Endothelial cell of umbilical vein (primary cell): ENCODE measurements at regions not wholly inside any gene's neighbourhood (a gene's known extent, or its start where the extent isn't known, plus 50 kb on each side); places are given as distances from the start of the nearest gene placed in this dataset.

Source experiments
- BruUV-seq: library from RNA; stranded (reverse); fragments of 400-500 nt; replicated peaks from 2 replicates; lab custom pipeline; 2021; lab: Mats Ljungman, UMichigan
- CTCF ChIA-PET: fragments of 300-600, 350-600 bp; sonication (Branson Sonifier 250); formaldehyde crosslinking; loops from one replicate; lab custom pipeline; 2021; ENCODE audit warnings: antibody characterized with exemption, inconsistent platforms; lab: Charles Lee
- POLR2A ChIA-PET: fragments of 300-600, 350-600 bp; sonication (Branson Sonifier 250); formaldehyde crosslinking; loops from one replicate; lab custom pipeline; 2021; ENCODE audit warnings: antibody characterized with exemption, inconsistent platforms; lab: Charles Lee
- DNase-seq: peaks from one replicate; pipeline ENCODE4 v3.0.0-alpha.2; 2011; ENCODE audit warnings: low read depth, low spot score
- FAIRE-seq: peaks from 2 replicates; lab custom pipeline; 2011; peaks lifted over from hg19 to GRCh38; lab: Jason Lieb, UNC
- H2AFZ ChIP-seq: 2 replicates; pipeline ENCODE4 v1.6.0; 2012; ENCODE audit warnings: low read depth, low read length, control low read depth, inconsistent platforms
- H3K27ac ChIP-seq: 2 replicates; pipeline ENCODE4 v1.5.1; 2011; ENCODE audit warnings: low read depth, mild to moderate bottlenecking, control low read depth, low read length, moderate library complexity; ENCODE audit not compliant: insufficient read depth
- H3K27me3 ChIP-seq, 2 experiments: 2 replicates each; pipeline versions ENCODE4 v1.6.0 to v1.6.1; 2011; ENCODE audit warnings: low read length in 2 of 2, mixed read lengths in 1 of 2; ENCODE audit not compliant: control insufficient read depth in 2 of 2, insufficient read depth in 2 of 2
- H3K36me3 ChIP-seq, 2 experiments: 2 replicates in 1 of 2; 3 replicates in 1 of 2; pipeline ENCODE4 v1.5.1; 2011; ENCODE audit warnings: low read length in 2 of 2, mild to moderate bottlenecking in 1 of 2, moderate library complexity in 1 of 2; ENCODE audit not compliant: control insufficient read depth in 2 of 2, insufficient read depth in 2 of 2; ENCODE audit errors: extremely low read depth in 1 of 2
- H3K4me1 ChIP-seq: 3 replicates; pipeline ENCODE4 v1.5.1; 2011; ENCODE audit warnings: mild to moderate bottlenecking, low read length; ENCODE audit not compliant: control insufficient read depth, insufficient read depth; ENCODE audit errors: extremely low read depth
- H3K4me2 ChIP-seq: 2 replicates; pipeline ENCODE4 v1.6.1; 2011; ENCODE audit warnings: low read length, control low read depth, mixed read lengths; ENCODE audit not compliant: insufficient read depth
- H3K4me3 ChIP-seq, 3 experiments: fragments of 200-600 bp in 1 of 3; sonication (generic), shearing (Covaris generic) in 1 of 3; replicated peaks in 1 of 3; 2 replicates each; pipeline ENCODE4 v1.5.1; 2011 to 2016; ENCODE audit warnings: control low read depth in 3 of 3, low read length in 3 of 3, mild to moderate bottlenecking in 2 of 3, inconsistent platforms in 1 of 3, low read depth in 1 of 3, moderate library complexity in 1 of 3; ENCODE audit not compliant: insufficient read depth in 1 of 3
- H3K79me2 ChIP-seq: 2 replicates; pipeline ENCODE4 v1.6.0; 2012; ENCODE audit warnings: low read length, inconsistent platforms; ENCODE audit not compliant: control insufficient read depth, insufficient read depth
- H3K9ac ChIP-seq: replicated peaks from 2 replicates; pipeline ENCODE3; 2011; ENCODE audit warnings: low read length, control low read depth; ENCODE audit not compliant: insufficient read depth; ENCODE audit errors: extremely low read depth
- H3K9me1 ChIP-seq: replicated peaks from 3 replicates; pipeline ENCODE4 v1.6.0; 2011; ENCODE audit warnings: mild to moderate bottlenecking, low read length; ENCODE audit not compliant: control insufficient read depth, insufficient read depth; ENCODE audit errors: extremely low read depth
- H3K9me3 ChIP-seq: replicated peaks from 2 replicates; pipeline ENCODE4 v1.5.1; 2012; ENCODE audit warnings: low read length, inconsistent platforms; ENCODE audit not compliant: control insufficient read depth, insufficient read depth
- H4K20me1 ChIP-seq: replicated peaks from 2 replicates; pipeline ENCODE3; 2011; ENCODE audit warnings: mild to moderate bottlenecking, low read length; ENCODE audit not compliant: control insufficient read depth, insufficient read depth; ENCODE audit errors: extremely low read depth
- CTCF ChIP-seq, 2 donors: IDR thresholded peaks; 1 replicate in 1 of 2; 2 replicates in 1 of 2; pipeline ENCODE4 v1.5.1; 2011; ENCODE audit warnings: low read length in 2 of 2, mild to moderate bottlenecking in 2 of 2, moderate library complexity in 2 of 2, control low read depth in 1 of 2, inconsistent platforms in 1 of 2, low read depth in 1 of 2; ENCODE audit not compliant: insufficient read depth in 1 of 2; ENCODE audit errors: extremely low read depth in 1 of 2
- EZH2 ChIP-seq: IDR thresholded peaks from 2 replicates; pipeline ENCODE4 v1.6.1; 2012; ENCODE audit warnings: borderline replicate concordance, low read depth, mild to moderate bottlenecking, moderate library complexity, low read length, inconsistent platforms; ENCODE audit not compliant: severe bottlenecking
- FOS ChIP-seq: IDR thresholded peaks from 2 replicates; pipeline ENCODE4 v1.6.1; 2011; ENCODE audit warnings: mild to moderate bottlenecking, low read length, moderate library complexity, borderline replicate concordance; ENCODE audit not compliant: insufficient read depth
- GATA2 ChIP-seq: IDR thresholded peaks from 2 replicates; pipeline ENCODE4 v1.7.0; 2011; ENCODE audit warnings: low read depth, mild to moderate bottlenecking, moderate library complexity, mixed read lengths, low read length; ENCODE audit not compliant: insufficient read length, insufficient read depth
- JUN ChIP-seq: IDR thresholded peaks from 2 replicates; pipeline ENCODE4 v1.6.1; 2011; ENCODE audit warnings: borderline replicate concordance, low read depth; ENCODE audit not compliant: insufficient read length, insufficient read depth
- MAX ChIP-seq: IDR thresholded peaks from 2 replicates; pipeline ENCODE4 v1.6.1; 2011; ENCODE audit not compliant: insufficient read depth, insufficient read length
- MYC ChIP-seq: IDR thresholded peaks from one replicate; pipeline ENCODE4 v1.6.1; 2011; ENCODE audit warnings: mild to moderate bottlenecking, low read depth, low read length
- POLR2A ChIP-seq: IDR thresholded peaks from 2 replicates; pipeline ENCODE4 v1.6.1; 2012; ENCODE audit warnings: low read depth, mild to moderate bottlenecking, control low read depth, low read length
- POLR2AphosphoS5 ChIP-seq: IDR thresholded peaks from 2 replicates; pipeline ENCODE4 v1.6.1; 2012; ENCODE audit warnings: low read depth, mild to moderate bottlenecking, control low read depth, low read length, moderate library complexity; ENCODE audit not compliant: insufficient read depth
- dilution Hi-C: fragments of 300-500 bp; cut with MboI; formaldehyde crosslinking; loops from one replicate; pipeline ENCODE4 v1.15.0; 2019; ENCODE audit warnings: low sequenced_read_pairs; ENCODE audit not compliant: extremely low pct_ligation_motif_present
- intact Hi-C: fragments of 100-400 bp; cut with micrococcal nuclease; formaldehyde crosslinking; loops from one replicate; pipeline ENCODE4 v1.10.0; 2022

- Histone ChIP-seq H2AFZ (no peak overlapping the region), H3K9me3 (peaks cover 4% of the 10 kb centered on the region), H4K20me1 (no peaks in the 10 kb centered on the region), H3K9ac (no peak overlapping the region), H3K27me3 (no peaks in the 10 kb centered on the region), H3K4me2 (no peak overlapping the region), H3K36me3 (no peaks in the 10 kb centered on the region), H3K4me3 (no peak overlapping the region), H3K9me1 (no peaks in the 10 kb centered on the region), H3K79me2 (no peaks in the 10 kb centered on the region), H3K27ac (no peak overlapping the region), H3K4me1 (no peaks in the 10 kb centered on the region)
- intact Hi-C loops, result no loop called here
- DNase-seq (no peak), FAIRE-seq (no peak)
- no peak for TF ChIP-seq POLR2AphosphoS5
- no peak for TF ChIP-seq POLR2A
- TF ChIP-seq MAX, result no peak
- dilution Hi-C loops, result no loop called here
- ChIA-PET CTCF (no interaction called here), POLR2A (no interaction called here)
- no TSS peak for BruUV-seq
Measured at GRCh38 chr3:88509582-88509981, 359.8 kb downstream of the C3orf38 start.

- no peaks in the 10 kb centered on the region for H3K36me3 ChIP-seq
- no peaks in the 10 kb centered on the region for H3K27me3 ChIP-seq
- no peak for TF ChIP-seq JUN
- no peak for TF ChIP-seq GATA2
- TF ChIP-seq POLR2A, result no peak
- TF ChIP-seq FOS, result no peak
- TF ChIP-seq CTCF (IDR thresholded peaks at IDR 0.05; ENCODE audit: extremely low read depth in 1 of 2, insufficient read depth in 1 of 2, low read depth in 1 of 2, low read length in 2 of 2), result no peak
- TF ChIP-seq EZH2, result no peak
- TF ChIP-seq POLR2AphosphoS5, result no peak
- TF ChIP-seq MAX, result no peak
- no peak for TF ChIP-seq MYC
- H4K20me1 ChIP-seq, result no peaks in the 10 kb centered on the region
- H3K9me1 ChIP-seq, result no peaks in the 10 kb centered on the region
- DNase-seq (no peak), FAIRE-seq (no peak)
- no peak overlapping the region for H3K4me3 ChIP-seq
- no peak overlapping the region for H3K27ac ChIP-seq
- no TSS peak for BruUV-seq
- CTCF ChIA-PET, result no interaction called here
- H3K9me3 ChIP-seq, result no peaks in the 10 kb centered on the region
- no peak overlapping the region for H3K9ac ChIP-seq
- POLR2A ChIA-PET, result no interaction called here
- no peak overlapping the region for H2AFZ ChIP-seq
- no peaks in the 10 kb centered on the region for H3K79me2 ChIP-seq
- dilution Hi-C loops (no loop called here), intact Hi-C loops (no loop called here)
- H3K4me1 ChIP-seq, result no peaks in the 10 kb centered on the region
- no peak overlapping the region for H3K4me2 ChIP-seq
Measured at GRCh38 chr3:88528494-88528893, 378.7 kb downstream of the C3orf38 start.
